A673 (cell line): ENCODE measurements at regions not wholly inside any gene's neighbourhood (a gene's known extent, or its start where the extent isn't known, plus 50 kb on each side); places are given as distances from the start of the nearest gene placed in this dataset.

ENCODE experiments used
- CTCF ChIP-seq: fragments of 300-800, 200-600 bp; sonication (generic); conservative IDR thresholded peaks from 2 replicates; pipeline ENCODE4 v1.5.1; 2017; ENCODE audit warnings: low read depth, mild to moderate bottlenecking, antibody characterized with exemption, low read length, moderate library complexity, mixed read lengths
- EZH2 ChIP-seq: fragments of 200-600 bp; sonication (generic); IDR thresholded peaks from 2 replicates; pipeline ENCODE4 v1.6.1; 2017; ENCODE audit warnings: borderline replicate concordance, low read depth, mild to moderate bottlenecking, mixed read lengths, antibody characterized with exemption, low read length; ENCODE audit not compliant: poor library complexity, severe bottlenecking

- TF ChIP-seq CTCF (no peak), EZH2 (no peak)
Observed at GRCh38 chr3:28948685-28949084, 332.2 kb upstream of the RBMS3 start.
